A673 (cell line): ENCODE measurements at regions not wholly inside any gene's neighbourhood (a gene's known extent, or its start where the extent isn't known, plus 50 kb on each side); places are given as distances from the start of the nearest gene placed in this dataset.

Source experiments
- BruUV-seq: library from RNA; stranded (reverse); fragments of 400-500 nt; replicated peaks from 2 replicates; lab custom pipeline; 2021; lab: Mats Ljungman, UMichigan
- CTCF ChIA-PET: fragments of 300-600 bp; sonication (Branson Sonifier 250); formaldehyde crosslinking; loops from one replicate; lab custom pipeline; 2022; ENCODE audit warnings: antibody characterized with exemption; lab: Charles Lee
- POLR2A ChIA-PET: fragments of 300-600 bp; sonication (Branson Sonifier 250); formaldehyde crosslinking; loops from one replicate; lab custom pipeline; 2022; ENCODE audit warnings: antibody characterized with exemption; ENCODE audit not compliant: low non-redundant PET; lab: Charles Lee
- DNase-seq: peaks from one replicate; pipeline ENCODE4 v3.0.0-alpha.2; 2015; ENCODE audit warnings: low spot score
- H3K27ac ChIP-seq: fragments of 200-600 bp; sonication (generic); 2 replicates; pipeline ENCODE4 v1.5.1; 2016; ENCODE audit warnings: mixed run types, low read depth, mild to moderate bottlenecking, mixed read lengths, antibody characterized with exemption, low read length; ENCODE audit not compliant: poor library complexity, severe bottlenecking
- H3K27me3 ChIP-seq: fragments of 200-600 bp; sonication (generic); replicated peaks from 2 replicates; pipeline ENCODE4 v1.6.1; 2017; ENCODE audit warnings: mixed run types, low read depth, mild to moderate bottlenecking, mixed read lengths, antibody characterized with exemption, low read length; ENCODE audit not compliant: insufficient read depth, poor library complexity
- H3K36me3 ChIP-seq: fragments of 200-600 bp; sonication (generic); 2 replicates; pipeline ENCODE4 v1.6.1; 2016; ENCODE audit warnings: mixed run types, mild to moderate bottlenecking, mixed read lengths, antibody characterized with exemption, low read length; ENCODE audit not compliant: insufficient read depth, poor library complexity, severe bottlenecking
- H3K4me1 ChIP-seq: fragments of 200-600 bp; sonication (generic); 2 replicates; pipeline ENCODE4 v1.6.1; 2017; ENCODE audit warnings: mixed run types, mild to moderate bottlenecking, mixed read lengths, antibody characterized with exemption, low read length; ENCODE audit not compliant: insufficient read depth, poor library complexity, severe bottlenecking
- H3K4me3 ChIP-seq: fragments of 200-600 bp; sonication (generic); 2 replicates; pipeline ENCODE4 v1.5.1; 2016; ENCODE audit warnings: low read depth, mixed run types, mild to moderate bottlenecking, mixed read lengths, low read length; ENCODE audit not compliant: poor library complexity, severe bottlenecking
- H3K9me3 ChIP-seq: fragments of 200-600 bp; sonication (generic); 2 replicates; pipeline ENCODE4 v1.6.1; 2016; ENCODE audit warnings: mixed run types, low read depth, mild to moderate bottlenecking, mixed read lengths, antibody characterized with exemption, low read length; ENCODE audit not compliant: poor library complexity, severe bottlenecking
- EZH2 ChIP-seq: fragments of 200-600 bp; sonication (generic); IDR thresholded peaks from 2 replicates; pipeline ENCODE4 v1.6.1; 2017; ENCODE audit warnings: borderline replicate concordance, low read depth, mild to moderate bottlenecking, mixed read lengths, antibody characterized with exemption, low read length; ENCODE audit not compliant: poor library complexity, severe bottlenecking
- intact Hi-C: fragments of 100-400 bp; cut with micrococcal nuclease; formaldehyde crosslinking; loops from one replicate; pipeline ENCODE4 v1.10.0; 2022; ENCODE audit not compliant: unreplicated experiment
- TF ChIP-seq, protein P1 (sequence below): fragments of 300-800, 200-600 bp; sonication (generic); conservative IDR thresholded peaks from 2 replicates; pipeline ENCODE4 v1.5.1; 2017; ENCODE audit warnings: low read depth, mild to moderate bottlenecking, antibody characterized with exemption, low read length, moderate library complexity, mixed read lengths

DNA sequence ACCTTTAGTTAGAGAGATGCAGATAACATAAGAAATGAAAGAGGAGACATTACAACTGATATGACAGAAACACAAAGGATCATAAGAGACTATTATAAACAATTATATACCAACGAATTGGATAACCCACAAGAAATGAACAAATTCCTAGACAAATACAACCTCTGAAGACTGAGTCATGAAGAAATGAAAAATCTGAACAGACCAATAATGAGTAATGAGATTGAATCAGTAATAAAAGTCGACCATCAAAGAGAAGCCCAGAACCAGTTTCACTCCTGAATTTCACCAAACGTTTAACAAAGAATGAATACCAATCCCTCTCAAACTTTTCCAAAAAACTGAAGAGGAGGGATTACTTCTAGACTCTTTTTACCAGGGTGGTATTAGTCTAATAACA, 50.5 kb upstream of the PCAT7 start:
- no peak for DNase-seq

More for the DNA sequence above, 50.5 kb upstream of the PCAT7 start:
- Histone ChIP-seq H3K27ac (no peak overlapping the region), H3K4me1 (no peaks in the 10 kb centered on the region), H3K4me3 (no peak overlapping the region), H3K27me3 (no peaks in the 10 kb centered on the region), H3K36me3 (no peaks in the 10 kb centered on the region), H3K9me3 (no peaks in the 10 kb centered on the region)
- TF ChIP-seq, protein P1, sequence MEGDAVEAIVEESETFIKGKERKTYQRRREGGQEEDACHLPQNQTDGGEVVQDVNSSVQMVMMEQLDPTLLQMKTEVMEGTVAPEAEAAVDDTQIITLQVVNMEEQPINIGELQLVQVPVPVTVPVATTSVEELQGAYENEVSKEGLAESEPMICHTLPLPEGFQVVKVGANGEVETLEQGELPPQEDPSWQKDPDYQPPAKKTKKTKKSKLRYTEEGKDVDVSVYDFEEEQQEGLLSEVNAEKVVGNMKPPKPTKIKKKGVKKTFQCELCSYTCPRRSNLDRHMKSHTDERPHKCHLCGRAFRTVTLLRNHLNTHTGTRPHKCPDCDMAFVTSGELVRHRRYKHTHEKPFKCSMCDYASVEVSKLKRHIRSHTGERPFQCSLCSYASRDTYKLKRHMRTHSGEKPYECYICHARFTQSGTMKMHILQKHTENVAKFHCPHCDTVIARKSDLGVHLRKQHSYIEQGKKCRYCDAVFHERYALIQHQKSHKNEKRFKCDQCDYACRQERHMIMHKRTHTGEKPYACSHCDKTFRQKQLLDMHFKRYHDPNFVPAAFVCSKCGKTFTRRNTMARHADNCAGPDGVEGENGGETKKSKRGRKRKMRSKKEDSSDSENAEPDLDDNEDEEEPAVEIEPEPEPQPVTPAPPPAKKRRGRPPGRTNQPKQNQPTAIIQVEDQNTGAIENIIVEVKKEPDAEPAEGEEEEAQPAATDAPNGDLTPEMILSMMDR = no peak
- TF ChIP-seq EZH2 = no peak
- ChIA-PET CTCF (no interaction called here), POLR2A (no interaction called here)
- intact Hi-C loops = no loop called here
- no TSS peak for BruUV-seq
